Right lobe of liver (tissue), 4 donors: ENCODE measurements at regions not wholly inside any gene's neighbourhood (a gene's known extent, or its start where the extent isn't known, plus 50 kb on each side); places are given as distances from the start of the nearest gene placed in this dataset.

ENCODE experiments used
- POLR2A ChIP-seq: fragments of 450-650 bp; IDR thresholded peaks from one replicate; pipeline ENCODE4 v1.6.1; 2017; ENCODE audit warnings: antibody characterized with exemption, mild to moderate bottlenecking
- TF ChIP-seq, protein P1 (sequence below), 4 donors: fragments of 200-600 bp in 3 of 4; fragments of 450-650 bp in 1 of 4; IDR thresholded peaks; one replicate each; pipeline versions ENCODE4 v1.5.1 to v1.8.0; 2016 to 2022; ENCODE audit warnings: antibody characterized with exemption in 4 of 4, mild to moderate bottlenecking in 2 of 4
- donor health status: DM: no; HTN: no; CAD: no.
- donor health status: DM: no; HTN: no; CAD: no.
- donor health status: DM: no; HTN: yes; CAD: no.

DNA sequence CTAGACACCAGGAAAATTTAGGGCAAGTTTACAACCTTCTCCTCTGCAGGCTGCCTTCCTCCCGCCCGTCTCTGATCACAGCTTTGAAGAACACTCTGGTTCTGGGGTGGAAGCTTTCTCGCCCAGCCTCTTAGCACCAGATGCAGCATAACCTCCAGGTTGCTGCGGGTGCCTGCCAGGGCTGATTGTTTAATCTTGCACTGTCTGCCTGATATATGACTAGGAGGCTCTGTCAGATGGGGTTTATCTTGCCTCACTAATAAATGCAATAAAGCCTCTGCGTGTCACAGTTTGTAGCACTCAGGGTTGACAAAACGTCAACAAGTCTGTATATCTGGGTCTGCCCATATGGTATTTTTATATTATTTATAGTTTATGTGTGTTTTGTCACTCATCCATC, 388.2 kb downstream of the FUT8 start:
- TF ChIP-seq, protein P1, sequence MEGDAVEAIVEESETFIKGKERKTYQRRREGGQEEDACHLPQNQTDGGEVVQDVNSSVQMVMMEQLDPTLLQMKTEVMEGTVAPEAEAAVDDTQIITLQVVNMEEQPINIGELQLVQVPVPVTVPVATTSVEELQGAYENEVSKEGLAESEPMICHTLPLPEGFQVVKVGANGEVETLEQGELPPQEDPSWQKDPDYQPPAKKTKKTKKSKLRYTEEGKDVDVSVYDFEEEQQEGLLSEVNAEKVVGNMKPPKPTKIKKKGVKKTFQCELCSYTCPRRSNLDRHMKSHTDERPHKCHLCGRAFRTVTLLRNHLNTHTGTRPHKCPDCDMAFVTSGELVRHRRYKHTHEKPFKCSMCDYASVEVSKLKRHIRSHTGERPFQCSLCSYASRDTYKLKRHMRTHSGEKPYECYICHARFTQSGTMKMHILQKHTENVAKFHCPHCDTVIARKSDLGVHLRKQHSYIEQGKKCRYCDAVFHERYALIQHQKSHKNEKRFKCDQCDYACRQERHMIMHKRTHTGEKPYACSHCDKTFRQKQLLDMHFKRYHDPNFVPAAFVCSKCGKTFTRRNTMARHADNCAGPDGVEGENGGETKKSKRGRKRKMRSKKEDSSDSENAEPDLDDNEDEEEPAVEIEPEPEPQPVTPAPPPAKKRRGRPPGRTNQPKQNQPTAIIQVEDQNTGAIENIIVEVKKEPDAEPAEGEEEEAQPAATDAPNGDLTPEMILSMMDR (IDR thresholded peaks at IDR 0.05): no peak
- TF ChIP-seq POLR2A: no peak
